Panc1 (cell line): ENCODE measurements at regions not wholly inside any gene's neighbourhood (a gene's known extent, or its start where the extent isn't known, plus 50 kb on each side); places are given as distances from the start of the nearest gene placed in this dataset.

Experiments
- ATAC-seq: fragments of 200-7000 bp; cut with Tn5 transposase; 2 replicates; pipeline ENCODE4 v1.9.1; 2020; ENCODE audit warnings: mild to moderate bottlenecking, moderate library complexity
- BruUV-seq: library from RNA; stranded (reverse); fragments of 400-500 nt; replicated peaks from 2 replicates; lab custom pipeline; 2021; lab: Mats Ljungman, UMichigan
- CTCF ChIA-PET: fragments of 300-600 bp; sonication (Branson Sonifier 250); formaldehyde crosslinking; loops from one replicate; lab custom pipeline; 2022; ENCODE audit warnings: antibody characterized with exemption; lab: Charles Lee
- POLR2A ChIA-PET: fragments of 300-600 bp; sonication (Branson Sonifier 250); formaldehyde crosslinking; loops from one replicate; lab custom pipeline; 2022; ENCODE audit warnings: antibody characterized with exemption; lab: Charles Lee
- DNase-seq: peaks from one replicate; pipeline ENCODE4 v3.0.0-alpha.2; 2010; ENCODE audit warnings: low read depth, low spot score
- H3K27ac ChIP-seq: 2 replicates; pipeline ENCODE4 v1.5.1; 2011; ENCODE audit warnings: mild to moderate bottlenecking, low read length, inconsistent platforms
- H3K27me3 ChIP-seq: fragments of 200-500 bp; sonication (Bioruptor generic); 2 replicates; pipeline ENCODE4 v1.6.0; 2014; ENCODE audit warnings: low read length, inconsistent platforms; ENCODE audit not compliant: control insufficient read depth, insufficient read depth
- H3K36me3 ChIP-seq: fragments of 200-500 bp; sonication (Bioruptor generic); 2 replicates; pipeline ENCODE4 v1.5.1; 2014; ENCODE audit warnings: inconsistent platforms, mild to moderate bottlenecking, low read length, moderate library complexity; ENCODE audit not compliant: control insufficient read depth, insufficient read depth
- H3K4me1 ChIP-seq: 2 replicates; pipeline ENCODE4 v1.5.1; 2011; ENCODE audit warnings: inconsistent platforms, mild to moderate bottlenecking, low read length, moderate library complexity; ENCODE audit not compliant: control insufficient read depth, insufficient read depth
- H3K4me3 ChIP-seq, 2 experiments: 2 replicates each; pipeline ENCODE4 v1.5.1; 2011 to 2012; ENCODE audit warnings: low read depth in 2 of 2, low read length in 2 of 2, mild to moderate bottlenecking in 2 of 2, inconsistent platforms in 1 of 2, moderate library complexity in 1 of 2
- H3K9me3 ChIP-seq: fragments of 200-500 bp; sonication (Bioruptor generic); 2 replicates; pipeline ENCODE4 v1.5.1; 2014; ENCODE audit warnings: low read depth, mild to moderate bottlenecking, inconsistent platforms, low read length, moderate library complexity; ENCODE audit not compliant: control insufficient read depth, insufficient read depth
- POLR2AphosphoS5 ChIP-seq: IDR thresholded peaks from 2 replicates; pipeline ENCODE4 v1.6.1; 2012; ENCODE audit warnings: mild to moderate bottlenecking, low read depth, low read length, moderate library complexity
- SIN3A ChIP-seq: IDR thresholded peaks from 2 replicates; pipeline ENCODE4 v1.6.1; 2012; ENCODE audit warnings: low read depth, mild to moderate bottlenecking, low read length, moderate library complexity, borderline replicate concordance; ENCODE audit not compliant: insufficient read depth
- TCF7L2 ChIP-seq: IDR thresholded peaks from 2 replicates; pipeline ENCODE4 v1.6.1; 2011; ENCODE audit warnings: mild to moderate bottlenecking, low read depth, low read length, inconsistent platforms
- in situ Hi-C: cut with HindIII; loops from 2 replicates; pipeline ENCODE4 v1.10.0; 2016; ENCODE audit warnings: low sequenced_read_pairs, low pct_unique_long_range_greater_than_20kb
- intact Hi-C: fragments of 100-400 bp; cut with micrococcal nuclease; formaldehyde crosslinking; loops from one replicate; pipeline ENCODE4 v1.10.0; 2022; ENCODE audit not compliant: unreplicated experiment
- TF ChIP-seq, protein P1 (sequence below), 2 experiments: IDR thresholded peaks; 2 replicates each; pipeline ENCODE4 v1.6.1; 2011 to 2012; ENCODE audit warnings: low read depth in 2 of 2, control low read depth in 1 of 2, low read length in 1 of 2, mild to moderate bottlenecking in 1 of 2, moderate library complexity in 1 of 2; ENCODE audit not compliant: insufficient read depth in 1 of 2
- TF ChIP-seq, protein P2 (sequence below): fragments of 450-650 bp; IDR thresholded peaks from 2 replicates; pipeline ENCODE4 v1.5.1; 2017; ENCODE audit warnings: mild to moderate bottlenecking

DNA sequence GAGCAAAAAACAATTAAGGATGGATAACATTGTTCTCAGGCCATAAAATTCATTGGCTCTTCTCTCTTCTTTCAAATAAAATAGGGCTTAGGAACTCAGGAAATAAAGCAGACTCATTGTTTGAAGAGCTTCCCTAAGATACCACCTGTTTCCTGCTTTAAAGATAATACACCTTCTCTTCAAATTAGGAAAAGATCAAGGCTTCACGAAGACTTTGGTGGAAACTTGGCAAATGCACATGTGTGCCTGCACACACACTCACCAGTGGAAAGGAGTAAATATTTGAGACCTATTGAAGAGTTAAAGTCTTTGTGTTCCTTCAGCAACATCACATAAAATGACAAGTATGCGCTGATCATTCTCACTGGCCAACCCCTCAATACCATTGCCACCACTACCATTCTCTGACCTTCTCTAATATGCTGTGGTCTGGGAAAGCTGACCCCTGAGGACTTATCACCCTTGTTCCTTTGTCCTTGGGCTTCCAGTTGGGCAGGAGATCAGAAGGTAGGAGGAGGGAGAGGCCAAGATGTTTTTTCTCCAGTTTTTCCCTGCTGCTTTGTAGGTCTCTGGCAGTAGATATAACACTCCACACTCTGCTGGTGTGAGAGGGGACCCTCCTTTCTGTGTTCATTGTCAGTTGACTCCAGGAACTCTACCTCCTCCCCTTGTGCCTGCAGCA, 53.5 kb upstream of the SPOPL start:
- H3K4me3 ChIP-seq, result no peak overlapping the region
- no peaks in the 10 kb centered on the region for H3K9me3 ChIP-seq
- ChIA-PET POLR2A (no interaction called here), CTCF (no interaction called here)
- H3K36me3 ChIP-seq, result no peaks in the 10 kb centered on the region
- H3K27me3 ChIP-seq, result no peaks in the 10 kb centered on the region
- no TSS peak for BruUV-seq
- no peak for DNase-seq
- no peak for ATAC-seq
- TF ChIP-seq TCF7L2 (no peak), POLR2AphosphoS5 (no peak), SIN3A (no peak)
- TF ChIP-seq, protein P1, sequence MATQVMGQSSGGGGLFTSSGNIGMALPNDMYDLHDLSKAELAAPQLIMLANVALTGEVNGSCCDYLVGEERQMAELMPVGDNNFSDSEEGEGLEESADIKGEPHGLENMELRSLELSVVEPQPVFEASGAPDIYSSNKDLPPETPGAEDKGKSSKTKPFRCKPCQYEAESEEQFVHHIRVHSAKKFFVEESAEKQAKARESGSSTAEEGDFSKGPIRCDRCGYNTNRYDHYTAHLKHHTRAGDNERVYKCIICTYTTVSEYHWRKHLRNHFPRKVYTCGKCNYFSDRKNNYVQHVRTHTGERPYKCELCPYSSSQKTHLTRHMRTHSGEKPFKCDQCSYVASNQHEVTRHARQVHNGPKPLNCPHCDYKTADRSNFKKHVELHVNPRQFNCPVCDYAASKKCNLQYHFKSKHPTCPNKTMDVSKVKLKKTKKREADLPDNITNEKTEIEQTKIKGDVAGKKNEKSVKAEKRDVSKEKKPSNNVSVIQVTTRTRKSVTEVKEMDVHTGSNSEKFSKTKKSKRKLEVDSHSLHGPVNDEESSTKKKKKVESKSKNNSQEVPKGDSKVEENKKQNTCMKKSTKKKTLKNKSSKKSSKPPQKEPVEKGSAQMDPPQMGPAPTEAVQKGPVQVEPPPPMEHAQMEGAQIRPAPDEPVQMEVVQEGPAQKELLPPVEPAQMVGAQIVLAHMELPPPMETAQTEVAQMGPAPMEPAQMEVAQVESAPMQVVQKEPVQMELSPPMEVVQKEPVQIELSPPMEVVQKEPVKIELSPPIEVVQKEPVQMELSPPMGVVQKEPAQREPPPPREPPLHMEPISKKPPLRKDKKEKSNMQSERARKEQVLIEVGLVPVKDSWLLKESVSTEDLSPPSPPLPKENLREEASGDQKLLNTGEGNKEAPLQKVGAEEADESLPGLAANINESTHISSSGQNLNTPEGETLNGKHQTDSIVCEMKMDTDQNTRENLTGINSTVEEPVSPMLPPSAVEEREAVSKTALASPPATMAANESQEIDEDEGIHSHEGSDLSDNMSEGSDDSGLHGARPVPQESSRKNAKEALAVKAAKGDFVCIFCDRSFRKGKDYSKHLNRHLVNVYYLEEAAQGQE (IDR thresholded peaks at IDR 0.05; ENCODE audit: insufficient read depth in 1 of 2, low read depth in 2 of 2, low read length in 1 of 2), result no peak
- TF ChIP-seq, protein P2, sequence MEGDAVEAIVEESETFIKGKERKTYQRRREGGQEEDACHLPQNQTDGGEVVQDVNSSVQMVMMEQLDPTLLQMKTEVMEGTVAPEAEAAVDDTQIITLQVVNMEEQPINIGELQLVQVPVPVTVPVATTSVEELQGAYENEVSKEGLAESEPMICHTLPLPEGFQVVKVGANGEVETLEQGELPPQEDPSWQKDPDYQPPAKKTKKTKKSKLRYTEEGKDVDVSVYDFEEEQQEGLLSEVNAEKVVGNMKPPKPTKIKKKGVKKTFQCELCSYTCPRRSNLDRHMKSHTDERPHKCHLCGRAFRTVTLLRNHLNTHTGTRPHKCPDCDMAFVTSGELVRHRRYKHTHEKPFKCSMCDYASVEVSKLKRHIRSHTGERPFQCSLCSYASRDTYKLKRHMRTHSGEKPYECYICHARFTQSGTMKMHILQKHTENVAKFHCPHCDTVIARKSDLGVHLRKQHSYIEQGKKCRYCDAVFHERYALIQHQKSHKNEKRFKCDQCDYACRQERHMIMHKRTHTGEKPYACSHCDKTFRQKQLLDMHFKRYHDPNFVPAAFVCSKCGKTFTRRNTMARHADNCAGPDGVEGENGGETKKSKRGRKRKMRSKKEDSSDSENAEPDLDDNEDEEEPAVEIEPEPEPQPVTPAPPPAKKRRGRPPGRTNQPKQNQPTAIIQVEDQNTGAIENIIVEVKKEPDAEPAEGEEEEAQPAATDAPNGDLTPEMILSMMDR, result no peak
- no peak overlapping the region for H3K27ac ChIP-seq
- intact Hi-C loops (no loop called here), in situ Hi-C loops (no loop called here)
- no peaks in the 10 kb centered on the region for H3K4me1 ChIP-seq
